Activated CD4-positive, alpha-beta T cell treated with anti-CD3 and anti-CD28 coated beads, Interleukin-2, amount 50 U/mL, for 48 hours (primary cell): ENCODE measurements at regions not wholly inside any gene's neighbourhood (a gene's known extent, or its start where the extent isn't known, plus 50 kb on each side); places are given as distances from the start of the nearest gene placed in this dataset.

Experiments
- DNase-seq, 2 experiments: peaks; one replicate each; pipeline ENCODE4 v3.0.0-alpha.2; 2020

DNA sequence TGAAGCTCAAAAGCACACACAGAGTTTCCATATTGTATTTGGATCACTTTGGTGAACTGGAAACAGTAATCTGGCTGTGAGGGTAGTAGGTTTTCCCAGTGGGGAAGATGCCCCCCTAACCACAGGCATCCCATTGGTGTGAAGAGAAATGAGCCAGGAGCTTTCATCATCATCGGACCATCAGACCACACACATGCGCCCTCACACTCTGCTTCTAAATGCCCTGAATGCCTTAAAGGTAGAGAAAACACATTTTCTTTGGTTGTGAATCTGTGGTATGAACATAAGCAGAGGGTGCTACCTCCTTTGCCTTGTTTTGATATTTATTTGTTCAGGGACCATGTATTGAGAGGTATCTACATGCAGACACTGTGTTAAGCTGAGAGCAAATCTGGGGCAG, 79.0 kb upstream of the DNAH14 start:
- DNase-seq = no peak

DNA sequence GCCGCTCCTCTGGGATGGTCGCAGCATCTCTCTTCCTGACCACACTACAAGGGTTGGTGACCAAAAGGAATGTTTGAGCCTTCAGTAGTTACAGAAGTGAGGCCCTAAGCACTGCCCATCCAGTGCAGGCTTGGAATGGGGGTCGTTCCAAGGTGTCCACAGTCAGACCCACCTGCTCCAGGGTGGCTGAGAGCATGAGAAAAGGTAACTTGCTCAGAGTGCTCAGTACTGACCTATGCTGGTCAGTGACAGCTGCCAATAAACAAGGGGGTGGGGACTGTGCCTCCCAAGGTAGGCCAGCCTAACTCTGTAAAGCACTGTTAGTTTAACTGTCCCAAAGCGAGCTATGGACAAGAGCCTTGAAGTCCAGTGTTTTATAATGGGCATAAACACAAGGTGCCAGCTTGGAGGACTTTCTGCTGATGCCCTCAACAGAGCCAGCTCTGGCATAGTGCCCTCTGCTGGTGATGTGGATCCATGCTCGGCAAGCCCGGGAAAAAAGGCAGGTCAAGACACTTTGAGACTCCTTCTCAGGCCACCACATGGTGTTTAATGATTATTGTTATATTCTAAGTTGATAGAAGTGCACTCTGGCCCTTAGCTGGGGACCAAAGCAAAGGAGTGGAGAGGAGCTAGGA, 78.1 kb upstream of the DNAH14 start:
- peak; percentile 65 to 69 for DNase-seq

DNA sequence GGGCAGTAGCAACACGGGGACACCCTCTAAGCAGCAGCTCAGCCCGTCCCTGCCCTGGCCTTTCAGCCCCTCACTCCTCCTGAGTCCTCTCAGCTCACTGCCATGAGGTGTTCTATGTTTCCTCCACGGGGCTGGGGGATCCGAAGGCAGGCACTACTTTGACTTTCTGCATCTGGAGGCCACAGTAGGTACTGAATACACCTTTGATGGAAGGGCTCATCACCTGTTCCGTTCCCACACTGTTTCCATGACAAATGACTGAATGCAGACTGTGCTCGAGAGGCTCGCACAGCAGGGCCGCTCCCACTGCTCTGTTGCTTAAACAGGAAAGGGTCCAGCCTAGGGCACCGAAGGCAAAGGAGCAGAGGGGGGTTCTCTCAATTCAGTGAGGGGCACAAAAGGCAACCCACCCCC, 77.6 kb upstream of the DNAH14 start:
- no peak for DNase-seq

DNA sequence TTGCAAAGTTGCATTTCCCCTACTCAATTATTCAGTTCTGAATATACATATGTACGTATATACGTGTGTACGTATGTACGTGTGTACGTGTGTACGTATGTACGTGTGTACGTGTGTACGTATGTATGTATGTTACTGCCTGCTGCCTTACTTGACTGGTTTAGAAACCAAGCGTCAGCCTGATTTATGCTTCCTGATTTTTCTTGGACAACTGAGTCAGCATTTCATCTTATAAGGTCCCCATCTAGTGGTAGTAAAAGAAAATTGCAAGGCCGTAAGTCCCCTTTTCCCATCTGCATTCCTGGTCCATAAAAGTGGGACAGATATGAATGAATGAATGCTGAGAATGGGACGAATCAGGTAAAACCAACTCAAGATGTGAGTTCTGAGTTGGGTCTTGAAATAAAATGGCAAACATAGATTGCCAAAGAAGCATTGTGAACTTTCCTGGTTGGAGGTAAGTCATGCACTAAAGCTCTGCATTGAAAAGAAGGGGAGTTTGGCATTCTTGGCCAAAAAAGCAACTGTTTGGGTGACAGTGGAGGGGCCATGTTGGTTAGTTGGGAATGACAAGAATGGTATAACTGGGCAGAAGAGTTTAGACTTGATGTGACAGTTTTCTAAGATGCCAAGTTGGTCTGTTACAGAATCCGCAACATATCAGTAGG, 76.4 kb upstream of the DNAH14 start:
- no peak for DNase-seq

DNA sequence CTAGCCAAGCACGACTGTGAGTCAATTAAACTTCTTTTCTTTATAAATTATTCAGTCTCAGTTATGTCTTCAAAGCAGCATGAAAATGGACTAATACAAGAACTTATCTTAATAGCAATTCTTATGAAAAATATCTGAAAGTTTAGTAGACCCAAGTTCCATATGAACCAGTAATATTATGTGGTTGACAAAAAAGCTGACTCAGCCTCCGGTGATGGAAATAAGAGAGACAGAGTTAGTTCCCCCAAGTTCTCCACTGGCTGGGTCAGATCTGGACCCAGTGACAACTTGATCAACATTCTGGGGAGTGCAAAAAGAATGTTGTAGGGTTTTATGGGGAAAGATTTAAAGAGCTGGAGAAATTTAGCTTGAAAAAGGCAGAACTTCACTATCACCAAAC, 72.5 kb upstream of the DNAH14 start:
- no peak for DNase-seq

DNA sequence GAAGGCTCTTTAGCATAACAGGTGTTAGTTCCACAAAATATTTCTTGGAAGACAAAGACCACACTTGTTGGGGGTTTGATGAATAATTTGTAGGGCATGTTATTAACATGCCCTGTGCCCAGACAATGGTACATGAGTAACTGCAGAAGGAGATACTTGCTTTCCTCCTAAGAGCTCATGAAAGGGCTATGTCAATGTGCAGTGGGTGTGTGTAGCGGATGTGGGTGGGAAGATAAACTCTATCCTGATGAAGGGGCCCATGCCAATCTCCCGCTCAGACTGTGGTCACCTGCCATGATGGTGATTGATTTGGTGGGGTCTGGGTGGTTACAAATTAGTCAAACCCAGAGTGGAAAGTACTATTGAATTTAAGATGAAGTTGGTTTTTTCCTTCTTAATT, 69.8 kb upstream of the DNAH14 start:
- DNase-seq = no peak

DNA sequence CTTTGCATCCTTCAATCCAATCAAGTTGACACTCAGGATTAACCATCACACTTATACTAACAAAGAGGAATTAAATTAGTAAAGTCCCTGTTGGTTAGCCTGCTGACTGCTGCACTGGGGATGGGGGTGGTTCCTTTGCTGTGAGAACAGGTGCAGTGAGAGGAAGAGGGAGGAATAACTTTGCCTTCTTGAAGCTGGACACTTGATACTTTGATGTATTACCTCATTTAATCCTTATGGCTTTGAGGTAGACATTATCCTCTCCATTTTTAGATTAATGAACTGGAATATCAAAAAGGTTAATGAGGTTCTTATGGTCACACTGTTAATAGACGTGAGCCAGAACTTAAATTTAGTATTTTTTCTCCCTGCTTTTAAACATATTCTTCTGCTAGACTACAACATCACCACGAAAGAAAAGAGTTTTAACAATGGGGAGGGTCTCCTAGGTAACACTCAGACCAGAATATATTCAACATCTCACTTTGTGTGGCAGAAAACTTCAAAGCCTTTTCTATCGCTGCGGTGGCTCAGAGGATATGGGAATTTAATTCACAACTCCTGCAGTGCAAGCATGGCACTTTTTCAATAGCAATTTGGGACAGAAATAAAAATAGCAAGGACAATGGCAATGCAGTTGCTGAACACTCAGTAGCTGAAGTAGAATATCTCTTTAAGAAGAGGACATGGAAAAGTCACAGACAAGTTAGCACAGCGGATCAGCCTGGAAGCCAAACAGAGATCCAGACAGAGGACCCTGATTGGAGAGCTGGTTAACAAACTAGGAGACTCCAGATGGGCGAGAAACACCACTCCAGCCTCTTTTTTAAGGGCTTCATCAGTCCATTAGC, 68.8 kb upstream of the DNAH14 start:
- DNase-seq = no peak

DNA sequence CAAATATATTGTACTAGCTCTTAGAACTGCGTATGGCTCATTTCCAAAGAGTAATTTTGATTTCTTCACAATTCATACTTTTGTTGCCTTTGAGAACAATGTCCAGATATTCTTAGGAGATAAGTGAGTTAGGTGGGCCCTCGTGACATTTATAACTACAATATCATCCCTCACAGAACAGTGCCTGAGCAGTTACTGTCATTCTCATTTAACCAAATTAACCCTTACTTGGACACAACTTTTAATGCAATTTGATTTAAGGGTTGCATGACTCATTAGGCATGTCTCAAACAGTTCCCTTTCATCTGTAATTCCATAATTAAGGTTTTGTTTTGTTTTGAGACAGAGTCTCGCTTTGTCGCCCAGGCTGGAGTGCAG, 68.1 kb upstream of the DNAH14 start:
- DNase-seq = no peak

DNA sequence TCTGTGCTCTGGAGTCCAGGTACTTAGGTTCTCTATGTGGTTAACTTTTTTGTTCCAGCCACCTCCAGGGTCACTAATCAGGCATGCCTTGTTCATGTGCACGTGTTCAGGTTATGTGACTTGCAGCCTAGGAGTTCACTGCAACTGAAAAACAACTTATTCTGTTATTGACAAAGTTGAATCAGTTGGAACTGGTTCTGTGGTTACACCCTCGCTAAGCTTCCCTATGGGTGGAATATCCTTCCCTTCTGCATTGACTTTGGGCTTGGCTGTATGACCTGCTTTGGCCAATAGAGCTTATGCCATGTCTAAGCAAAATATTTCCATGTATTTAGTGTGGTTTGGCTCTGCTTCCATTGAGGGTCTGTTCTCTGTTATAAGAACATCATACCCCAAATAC, 66.0 kb upstream of the DNAH14 start:
- DNase-seq = no peak

DNA sequence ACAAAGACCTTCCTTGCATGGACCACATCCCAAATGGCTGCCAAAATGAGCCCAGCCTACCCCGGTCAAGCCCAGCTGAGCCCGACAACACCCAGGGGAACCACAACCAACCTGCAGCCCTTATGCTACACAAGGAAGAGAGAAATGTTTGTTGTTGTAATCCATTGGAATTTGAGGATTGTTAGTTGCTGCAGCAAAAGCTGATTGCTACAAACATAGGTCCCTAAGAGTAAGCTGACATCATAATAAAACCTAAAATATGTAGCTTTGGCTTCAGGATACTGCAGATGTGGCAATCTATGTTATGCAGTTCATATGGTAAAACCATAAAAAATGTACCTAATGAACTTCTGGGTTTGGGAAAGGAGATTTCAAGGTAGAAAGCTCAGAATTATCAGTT, 65.5 kb upstream of the DNAH14 start:
- DNase-seq = no peak

DNA sequence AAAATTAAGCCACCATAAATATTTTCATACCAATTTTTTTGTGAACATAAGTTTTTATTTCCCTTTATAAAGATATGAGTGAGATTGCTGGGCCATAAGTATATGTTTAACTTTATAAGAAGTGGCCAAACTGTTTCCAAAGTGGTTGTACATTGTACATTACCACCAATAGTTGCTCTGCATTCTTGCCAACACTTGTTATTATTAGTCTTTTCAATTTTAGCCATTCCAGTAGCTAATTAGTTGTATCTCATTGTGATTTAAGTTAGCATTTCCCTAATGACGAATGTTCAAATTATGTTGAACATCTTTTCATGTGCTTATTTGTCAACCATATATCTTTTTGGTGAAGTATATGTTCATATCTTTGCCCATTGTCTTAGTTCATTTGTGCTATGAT, 64.0 kb upstream of the DNAH14 start:
- no peak for DNase-seq

DNA sequence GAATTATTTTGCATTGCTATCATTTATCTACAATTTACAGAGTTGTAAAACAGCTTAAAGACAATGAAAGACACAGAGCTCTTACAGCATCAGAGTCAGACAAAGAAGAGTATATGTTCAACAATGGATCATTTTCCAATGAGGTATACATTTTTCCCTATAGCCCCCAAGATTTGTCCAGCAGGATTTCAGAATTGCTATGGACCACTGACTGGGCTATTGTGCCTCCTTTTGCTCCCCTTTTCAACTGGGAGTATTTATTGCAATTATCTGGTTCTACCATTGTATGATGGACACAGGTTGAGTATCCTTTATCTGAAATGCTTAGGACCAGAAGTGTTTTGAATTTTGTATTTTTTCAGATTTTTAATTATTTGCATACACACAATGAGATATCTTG, 62.5 kb upstream of the DNAH14 start:
- no peak for DNase-seq

DNA sequence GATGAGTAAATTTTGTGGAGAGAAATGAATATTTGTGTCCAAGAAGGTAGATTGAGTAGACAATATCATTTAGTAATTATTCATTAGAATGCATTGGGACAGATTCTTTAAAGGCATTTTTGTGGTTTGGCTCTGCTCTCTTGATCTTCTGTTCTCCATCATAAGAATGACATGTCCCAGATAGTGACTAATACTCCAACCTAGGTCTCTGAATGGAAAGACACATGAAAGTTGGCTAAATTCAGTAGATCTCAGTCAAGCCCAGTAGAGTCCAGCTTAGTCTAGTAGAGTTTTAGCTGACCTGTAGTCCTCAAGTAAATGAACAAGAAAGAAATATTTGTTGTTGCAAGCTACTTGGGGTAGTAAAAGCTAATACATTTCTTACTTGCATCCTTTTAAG, 61.8 kb upstream of the DNAH14 start:
- DNase-seq = no peak

DNA sequence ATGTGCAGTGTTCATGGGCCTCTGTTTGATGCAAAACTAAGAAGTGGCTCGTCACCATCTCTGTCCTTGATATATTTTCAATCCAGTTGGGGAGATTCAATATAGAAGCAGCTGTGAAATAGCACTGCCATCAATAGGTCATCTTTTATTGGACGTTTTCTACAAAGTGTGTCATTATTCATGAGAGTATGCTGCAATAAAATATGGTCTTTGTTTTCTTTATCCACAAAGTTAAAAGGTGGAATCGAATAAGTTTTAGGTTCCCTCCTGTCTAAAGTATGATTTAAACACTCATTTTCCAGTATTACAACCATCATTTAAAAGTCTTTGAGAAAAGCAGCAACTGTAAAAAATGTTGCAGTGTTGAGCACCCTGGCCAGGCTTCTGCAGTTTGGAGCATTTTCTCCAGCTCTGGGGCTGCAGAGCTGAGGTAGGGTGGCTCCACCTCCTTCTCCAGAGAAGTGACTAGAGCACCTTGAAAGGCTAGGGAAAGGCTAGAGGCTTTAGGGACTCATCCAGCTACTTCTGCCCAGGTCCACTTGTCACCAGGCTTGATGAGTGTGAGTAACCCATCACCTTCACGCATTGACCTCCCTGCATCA, 56.5 kb upstream of the DNAH14 start:
- no peak for DNase-seq

DNA sequence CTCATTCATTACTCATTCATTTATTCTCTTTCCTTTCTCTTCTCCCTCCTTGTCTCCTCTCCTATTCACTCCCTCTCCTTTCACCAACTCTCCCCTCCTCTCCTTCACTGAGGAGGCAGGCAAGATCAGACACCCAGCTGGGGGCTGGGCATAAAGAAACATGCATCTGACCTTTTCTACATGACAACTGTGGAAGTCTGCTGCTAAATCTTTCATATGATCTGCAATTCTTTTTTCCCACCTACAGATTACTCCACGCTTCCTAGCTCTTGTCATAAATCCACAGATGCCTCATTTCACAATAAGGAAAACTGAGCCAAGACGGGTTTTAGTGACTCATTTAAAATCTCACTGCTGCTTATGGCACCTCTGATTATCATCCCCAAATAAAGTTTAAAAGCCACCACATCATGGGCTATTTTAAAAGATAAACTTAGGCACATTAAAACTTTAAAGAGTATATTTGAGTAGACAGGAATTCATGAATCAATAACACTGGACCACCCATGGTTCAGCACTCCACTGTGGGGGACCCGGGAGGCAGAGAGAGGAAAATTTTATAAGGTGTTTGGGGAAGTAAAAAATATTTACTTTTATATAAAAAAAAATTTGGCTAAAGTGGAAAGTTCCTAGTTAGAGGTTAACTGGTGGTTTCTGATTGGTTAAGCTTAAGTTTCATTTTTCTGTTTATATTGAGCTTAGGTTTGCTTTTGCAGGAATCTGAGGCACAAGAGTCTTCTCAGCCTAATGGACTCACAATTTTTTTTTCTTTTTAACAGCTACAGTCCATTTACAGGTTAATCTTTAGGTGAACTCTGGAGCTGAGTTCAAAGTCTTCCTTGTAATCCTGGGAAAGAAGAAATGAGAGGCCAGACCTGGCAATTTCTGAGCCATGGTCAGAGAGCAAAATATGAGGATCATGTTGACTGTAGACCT, 55.8 kb upstream of the DNAH14 start:
- no peak for DNase-seq

DNA sequence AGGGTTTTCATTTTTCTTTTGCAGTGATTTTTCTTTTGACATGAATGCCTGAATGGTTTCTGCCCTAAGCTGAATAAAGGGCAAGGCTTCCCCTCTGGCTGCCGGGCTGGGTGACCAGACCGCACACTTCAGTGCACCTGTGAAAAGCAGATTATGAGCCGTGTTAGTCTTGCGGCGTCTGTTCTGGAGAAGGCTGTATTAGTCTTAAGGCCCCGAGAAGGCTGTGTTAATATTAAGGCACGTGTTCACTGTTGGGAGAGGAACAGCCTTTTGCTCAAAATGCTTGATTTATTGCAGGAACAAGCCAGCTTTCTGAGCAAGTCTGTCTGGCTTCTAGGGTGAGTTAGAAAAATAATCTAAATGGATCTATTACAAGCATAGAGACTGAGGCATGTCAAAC, 54.7 kb upstream of the DNAH14 start:
- no peak for DNase-seq

DNA sequence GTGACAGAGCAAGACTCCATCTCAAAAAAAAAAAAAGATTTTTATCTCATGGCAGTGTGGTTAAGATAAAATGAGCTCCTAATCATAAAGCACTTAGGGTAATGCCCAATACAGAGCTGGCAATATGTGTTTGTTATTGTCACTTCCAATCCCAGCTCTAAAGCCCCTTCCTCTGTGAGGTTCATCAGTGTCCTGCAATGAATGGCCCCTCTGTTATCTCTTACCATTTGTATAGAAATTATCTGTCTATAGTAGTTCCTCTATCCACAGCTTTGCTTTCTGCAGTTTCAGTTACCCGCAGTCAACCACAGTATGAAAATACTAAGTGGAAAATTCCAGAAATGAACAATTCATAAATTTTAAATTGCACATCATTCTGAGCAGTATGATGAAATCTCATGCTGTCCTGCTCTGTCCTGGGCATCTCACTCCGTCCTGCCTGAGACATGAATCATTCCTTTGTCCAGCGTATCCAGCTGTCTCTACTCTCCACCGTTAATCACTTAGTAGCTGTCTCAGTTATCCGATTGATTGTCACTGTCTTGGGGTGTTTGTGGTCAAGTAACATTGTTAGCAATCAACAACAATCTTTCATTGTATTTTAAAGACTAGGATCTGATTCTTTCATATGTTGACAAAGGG, 50.2 kb upstream of the DNAH14 start:
- no peak for DNase-seq
